Renal cortical epithelial cell (primary cell): ENCODE measurements at regions not wholly inside any gene's neighbourhood (a gene's known extent, or its start where the extent isn't known, plus 50 kb on each side); places are given as distances from the start of the nearest gene placed in this dataset.
"Not testable (repeated sequence)": the region's sequence is repeated elsewhere in the genome, so short reads cannot be mapped to it uniquely, and the experiment has no call there.

Experiments used
- DNase-seq: peaks from one replicate; pipeline ENCODE4 v3.0.0-alpha.2; 2011; ENCODE audit warnings: low read depth

GRCh38 chr5:155699385-155699784 is 627.6 kb upstream of the SGCD start:
- DNase-seq, result no peak

- DNase-seq, result no peak
Measured at GRCh38 chr5:155700333-155700732, 626.6 kb upstream of the SGCD start.

- DNase-seq, result no peak
Measured at GRCh38 chr5:155711882-155712281, 615.1 kb upstream of the SGCD start.

DNA sequence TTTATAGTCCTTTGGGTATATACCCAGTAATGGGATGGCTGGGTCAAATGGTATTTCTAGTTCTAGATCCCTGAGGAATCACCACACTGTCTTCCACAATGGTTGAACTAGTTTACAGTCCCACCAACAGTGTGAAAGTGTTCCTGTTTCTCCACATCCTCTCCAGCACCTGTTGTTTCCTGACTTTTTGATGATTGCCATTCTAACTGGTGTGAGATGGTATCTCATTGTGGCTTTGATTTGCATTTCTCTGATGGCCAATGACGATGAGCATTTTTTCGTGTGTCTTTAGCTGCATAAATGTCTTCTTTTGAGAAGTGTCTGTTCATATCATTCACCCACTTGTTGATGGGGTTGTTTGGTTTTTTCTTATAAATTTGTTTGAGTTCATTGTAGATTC is 612.5 kb upstream of the SGCD start:
- DNase-seq, result not testable (repeated sequence)

DNA sequence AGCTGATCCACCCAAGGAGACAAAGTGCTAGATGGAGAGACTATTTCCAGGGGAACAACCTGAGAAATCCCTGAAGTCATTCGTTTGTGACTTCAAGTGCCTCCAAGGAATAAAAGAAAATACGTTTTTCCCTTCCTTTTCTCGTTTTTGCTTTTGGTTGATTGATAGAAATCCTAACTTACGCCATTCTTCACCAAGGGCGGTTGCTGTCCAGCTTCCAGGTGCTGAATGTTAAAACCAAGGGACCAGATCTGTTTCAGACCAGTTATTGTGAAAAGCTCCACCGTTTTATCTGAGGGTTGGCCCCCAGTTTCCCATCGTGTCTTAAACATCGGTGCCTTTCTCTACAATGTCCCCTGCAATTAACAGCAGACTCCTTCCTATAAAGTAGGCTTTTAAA is 600.7 kb upstream of the SGCD start:
- DNase-seq, result peak; percentile 11

GRCh38 chr5:155727512-155728145 is 599.3 kb upstream of the SGCD start:
- no peak for DNase-seq

- DNase-seq, result no peak
Measured at GRCh38 chr5:155728146-155728856, 598.7 kb upstream of the SGCD start.

- DNase-seq, result no peak
Measured at GRCh38 chr5:155728857-155729683, 597.9 kb upstream of the SGCD start.

DNA sequence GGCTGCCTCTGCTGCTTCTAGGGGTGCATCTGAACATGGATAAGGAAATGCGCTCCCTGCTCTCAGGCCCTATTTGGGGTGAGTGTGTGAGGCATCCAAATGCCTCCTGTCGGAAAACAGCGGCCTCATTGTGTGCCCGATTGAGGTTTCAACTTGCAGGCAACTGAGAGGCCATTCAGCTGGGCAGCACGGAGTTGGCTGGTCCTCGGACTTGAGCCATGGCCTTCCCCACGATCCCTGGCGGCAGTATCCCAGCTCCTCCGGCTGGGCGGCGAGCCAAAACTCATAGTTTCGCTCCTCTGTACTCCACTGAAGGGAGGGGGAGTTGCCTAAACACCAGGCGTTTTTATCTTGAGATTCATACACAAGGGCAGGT is 597.3 kb upstream of the SGCD start:
- DNase-seq, result no peak

DNA sequence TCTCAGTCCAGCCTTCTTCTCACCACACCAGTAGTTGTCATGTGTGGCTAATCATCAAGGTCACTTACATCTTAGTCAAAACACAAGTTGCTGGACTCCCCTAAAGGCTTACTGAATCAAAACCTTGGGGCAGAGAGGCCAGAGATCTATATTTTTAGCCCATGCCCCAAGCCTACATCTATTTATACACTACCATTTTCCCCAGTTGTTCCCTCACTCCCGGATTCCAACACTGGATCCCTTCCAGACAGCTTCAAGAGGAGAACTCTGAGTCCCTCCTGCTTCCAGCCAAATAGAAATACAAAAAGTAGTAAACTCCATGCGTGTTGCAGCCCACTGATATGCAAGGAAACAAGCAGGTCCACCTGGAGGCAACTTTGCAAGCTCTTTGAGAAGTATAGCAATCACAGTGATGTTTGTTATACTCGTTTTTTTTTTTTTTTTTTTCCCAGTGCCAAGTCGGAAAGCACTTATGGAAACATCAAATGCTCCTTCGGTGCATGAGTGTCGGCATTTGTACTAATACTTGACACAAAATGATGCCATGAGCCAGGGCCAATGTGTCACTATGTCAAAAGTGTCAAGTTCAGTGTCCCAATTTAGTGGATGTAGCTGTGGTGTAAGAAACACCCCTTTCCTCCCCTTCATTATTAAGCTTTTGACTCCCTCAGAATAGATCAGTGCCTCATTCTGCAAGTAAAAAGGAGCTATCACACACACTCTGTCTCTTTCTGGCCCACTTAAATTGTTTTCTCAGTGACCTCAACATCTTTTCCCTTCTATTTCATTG is 594.2 kb upstream of the SGCD start:
- no peak for DNase-seq

DNA sequence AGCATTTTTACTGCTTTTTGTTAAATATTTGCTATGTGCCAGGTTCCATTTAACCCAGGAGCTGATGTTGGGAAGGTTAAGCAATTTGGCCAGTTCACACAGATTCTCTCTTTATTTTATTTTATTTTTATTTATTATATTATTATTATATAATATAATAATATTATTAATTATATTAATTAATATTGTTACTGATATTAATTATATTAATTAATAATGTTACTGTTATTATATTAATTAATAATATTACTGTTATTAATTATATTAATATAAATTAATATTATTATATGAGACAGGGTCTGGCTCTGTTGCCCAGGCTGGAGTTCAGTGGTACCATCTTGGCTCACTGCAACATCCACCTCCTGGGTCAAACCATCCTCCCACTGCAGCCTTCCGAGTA is 593.0 kb upstream of the SGCD start:
- DNase-seq, result no peak

GRCh38 chr5:155735388-155735787 is 591.6 kb upstream of the SGCD start:
- peak; percentile 33 for DNase-seq

- DNase-seq, result no peak
Measured at GRCh38 chr5:155738616-155739015, 588.3 kb upstream of the SGCD start.

DNA sequence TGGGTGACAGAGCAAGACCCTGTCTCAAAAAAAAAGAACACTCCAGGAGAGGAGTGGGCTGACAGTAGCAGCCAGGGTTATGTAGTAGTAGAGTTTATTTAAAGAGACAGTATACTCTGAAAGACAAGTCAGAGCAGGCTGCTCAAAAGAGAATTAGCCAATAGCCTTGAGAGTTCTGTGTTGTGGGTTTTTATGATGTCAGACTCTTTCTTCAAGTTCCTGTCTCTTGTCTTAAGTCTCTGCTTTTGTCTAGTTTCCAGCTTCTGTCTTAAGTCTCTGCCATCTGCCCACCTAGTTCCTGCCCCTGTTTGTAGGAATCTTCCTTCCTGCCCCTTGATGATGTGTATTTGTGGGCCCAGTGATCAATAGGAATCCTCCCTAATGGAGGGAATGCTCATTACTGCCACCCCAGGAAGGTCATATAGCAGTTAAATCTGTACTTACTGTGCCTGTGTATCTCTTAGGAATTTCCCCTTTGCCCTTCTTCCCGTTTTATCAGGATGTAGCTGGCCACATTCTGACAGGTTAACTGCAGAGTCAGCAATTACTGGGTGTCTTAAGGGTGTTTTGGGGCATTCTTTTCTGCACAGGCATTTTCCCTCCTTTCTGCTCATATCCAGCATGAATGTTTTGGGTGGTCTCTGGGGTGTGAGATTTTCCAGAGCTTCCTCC is 580.5 kb upstream of the SGCD start:
- DNase-seq, result no peak

GRCh38 chr5:155750101-155750500 is 576.9 kb upstream of the SGCD start:
- no peak for DNase-seq

- DNase-seq, result no peak
Measured at GRCh38 chr5:155750571-155750970, 576.4 kb upstream of the SGCD start.

- no peak for DNase-seq
Measured at GRCh38 chr5:155753943-155754581, 572.9 kb upstream of the SGCD start.

DNA sequence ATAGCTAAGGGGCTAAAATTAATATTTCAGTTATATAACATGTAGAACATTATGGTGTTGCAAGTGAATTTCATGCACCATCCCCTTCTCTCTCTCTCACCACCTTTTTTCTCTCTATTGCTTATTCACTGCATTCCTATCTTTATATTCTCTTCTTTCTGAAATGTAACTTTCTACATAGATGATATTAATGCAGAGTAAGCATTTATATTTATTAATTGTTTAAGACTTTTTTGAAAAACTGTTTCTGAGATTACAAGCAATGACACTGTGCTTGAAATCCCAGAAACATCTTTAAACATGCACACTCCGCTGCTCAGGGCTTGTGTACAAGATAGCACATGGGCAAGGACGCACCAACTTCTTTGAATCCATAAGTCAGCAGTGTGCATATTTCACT is 567.7 kb upstream of the SGCD start:
- DNase-seq, result no peak

DNA sequence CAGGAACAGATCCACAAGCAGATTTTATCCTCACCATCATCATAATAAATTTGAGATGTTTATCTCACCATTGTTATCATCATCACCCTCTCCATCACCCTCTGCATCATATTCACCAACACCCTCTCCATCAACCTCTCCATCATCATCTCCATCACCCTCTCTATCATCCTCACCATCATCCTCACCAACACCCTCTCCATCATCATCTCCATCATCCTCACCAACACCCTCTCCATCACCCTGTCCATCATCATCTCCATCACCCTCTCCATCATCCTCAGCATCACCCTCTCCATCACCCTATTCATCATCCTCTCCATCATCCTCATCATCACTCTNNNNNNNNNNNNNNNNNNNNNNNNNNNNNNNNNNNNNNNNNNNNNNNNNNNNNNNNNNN is 567.0 kb upstream of the SGCD start:
- no peak for DNase-seq

DNA sequence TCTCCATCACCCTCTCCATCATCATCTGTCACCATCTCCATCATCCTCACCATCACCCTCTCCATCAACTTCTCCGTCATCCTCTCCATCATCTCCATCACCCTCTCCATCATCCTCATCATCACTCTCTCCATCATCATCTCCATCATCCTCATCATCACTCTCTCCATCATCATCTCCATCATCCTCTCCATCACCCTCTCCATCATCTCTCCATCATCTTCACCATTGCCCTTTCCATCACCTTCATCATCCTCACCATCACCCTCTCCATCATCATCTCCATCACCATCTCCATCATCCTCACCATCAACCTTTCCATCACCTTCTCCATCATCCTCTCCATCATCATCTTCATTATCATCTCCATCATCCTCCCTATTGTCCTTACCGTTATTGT is 565.5 kb upstream of the SGCD start:
- no peak for DNase-seq

- no peak for DNase-seq
Measured at GRCh38 chr5:155765715-155766114, 561.2 kb upstream of the SGCD start.
